ENCODE measurements at regions not wholly inside any gene's neighbourhood (a gene's known extent, or its start where the extent isn't known, plus 50 kb on each side); places are given as distances from the start of the nearest gene placed in this dataset.

DNA sequence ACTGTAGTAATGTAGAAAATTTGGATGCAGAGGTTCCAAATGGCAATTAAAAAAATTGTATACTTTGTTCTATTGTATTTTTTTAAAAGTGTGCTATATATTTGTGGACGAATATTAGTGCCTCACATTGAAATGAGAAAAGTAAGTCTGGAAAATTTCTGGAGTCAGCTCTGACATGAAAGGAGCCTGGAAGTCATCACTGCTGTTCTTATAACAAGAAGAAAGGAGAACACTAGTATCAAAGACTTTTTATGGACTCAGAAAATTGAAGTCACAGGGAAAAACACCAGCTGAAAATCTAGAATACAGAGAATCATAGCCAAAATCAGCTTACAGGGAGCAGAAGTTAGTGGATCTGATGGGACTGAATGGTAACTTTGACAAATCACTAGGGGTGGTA is 1450.7 kb upstream of the SPRY2 start:
- TF ChIP-seq, protein P1, sequence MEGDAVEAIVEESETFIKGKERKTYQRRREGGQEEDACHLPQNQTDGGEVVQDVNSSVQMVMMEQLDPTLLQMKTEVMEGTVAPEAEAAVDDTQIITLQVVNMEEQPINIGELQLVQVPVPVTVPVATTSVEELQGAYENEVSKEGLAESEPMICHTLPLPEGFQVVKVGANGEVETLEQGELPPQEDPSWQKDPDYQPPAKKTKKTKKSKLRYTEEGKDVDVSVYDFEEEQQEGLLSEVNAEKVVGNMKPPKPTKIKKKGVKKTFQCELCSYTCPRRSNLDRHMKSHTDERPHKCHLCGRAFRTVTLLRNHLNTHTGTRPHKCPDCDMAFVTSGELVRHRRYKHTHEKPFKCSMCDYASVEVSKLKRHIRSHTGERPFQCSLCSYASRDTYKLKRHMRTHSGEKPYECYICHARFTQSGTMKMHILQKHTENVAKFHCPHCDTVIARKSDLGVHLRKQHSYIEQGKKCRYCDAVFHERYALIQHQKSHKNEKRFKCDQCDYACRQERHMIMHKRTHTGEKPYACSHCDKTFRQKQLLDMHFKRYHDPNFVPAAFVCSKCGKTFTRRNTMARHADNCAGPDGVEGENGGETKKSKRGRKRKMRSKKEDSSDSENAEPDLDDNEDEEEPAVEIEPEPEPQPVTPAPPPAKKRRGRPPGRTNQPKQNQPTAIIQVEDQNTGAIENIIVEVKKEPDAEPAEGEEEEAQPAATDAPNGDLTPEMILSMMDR (conservative IDR thresholded peaks at IDR 0.05; ENCODE audit: low read depth, low read length): no peak
- TF ChIP-seq POLR2A (IDR thresholded peaks at IDR 0.05; ENCODE audit: low read depth, low read length): no peak
- TF ChIP-seq CEBPB (IDR thresholded peaks at IDR 0.05; ENCODE audit: low read depth, low read length): no peak
- no peak for TF ChIP-seq RAD21 (IDR thresholded peaks at IDR 0.05; ENCODE audit: low read length)
- TF ChIP-seq SMC3 (IDR thresholded peaks at IDR 0.05; ENCODE audit: low read depth, low read length): no peak
- TF ChIP-seq BHLHE40 (IDR thresholded peaks at IDR 0.05; ENCODE audit: low read depth, low read length): no peak
- TF ChIP-seq MAFK (IDR thresholded peaks at IDR 0.05; ENCODE audit: low read depth, low read length): no peak

Measured in IMR-90 (cell line).